PFSK-1 (cell line): ENCODE measurements at regions not wholly inside any gene's neighbourhood (a gene's known extent, or its start where the extent isn't known, plus 50 kb on each side); places are given as distances from the start of the nearest gene placed in this dataset.

Experiments
- POLR2AphosphoS5 ChIP-seq: IDR thresholded peaks from 2 replicates; pipeline ENCODE4 v1.6.1; 2012; ENCODE audit warnings: low read depth, mild to moderate bottlenecking, control low read depth, low read length, moderate library complexity
- SIN3A ChIP-seq: IDR thresholded peaks from 2 replicates; pipeline ENCODE4 v1.6.1; 2012; ENCODE audit warnings: mild to moderate bottlenecking, low read length, moderate library complexity, borderline replicate concordance; ENCODE audit not compliant: insufficient read depth

GRCh38 chr22:48415520-48415919 is 1412.2 kb downstream of the BRD1 start:
- TF ChIP-seq SIN3A (no peak), POLR2AphosphoS5 (no peak)
